Osteocyte (in vitro differentiated cells): ENCODE measurements at regions not wholly inside any gene's neighbourhood (a gene's known extent, or its start where the extent isn't known, plus 50 kb on each side); places are given as distances from the start of the nearest gene placed in this dataset.
"Not testable (repeated sequence)": the region's sequence is repeated elsewhere in the genome, so short reads cannot be mapped to it uniquely, and the experiment has no call there.

Experiments used
- DNase-seq: peaks from one replicate; pipeline ENCODE4 v3.0.0; 2021; ENCODE audit warnings: mixed read lengths; ENCODE audit not compliant: unreplicated experiment; ENCODE audit errors: extremely low spot score
- H3K27ac Mint-ChIP-seq: one replicate; pipeline ENCODE4 v1.8.0; 2021; ENCODE audit warnings: mild to moderate bottlenecking, mixed read lengths; ENCODE audit not compliant: unreplicated experiment
- H3K27me3 Mint-ChIP-seq: one replicate; pipeline ENCODE4 v1.8.0; 2021; ENCODE audit warnings: mixed read lengths; ENCODE audit not compliant: unreplicated experiment
- H3K36me3 Mint-ChIP-seq: one replicate; pipeline ENCODE4 v1.8.0; 2021; ENCODE audit warnings: mixed read lengths; ENCODE audit not compliant: unreplicated experiment
- H3K4me1 Mint-ChIP-seq: one replicate; pipeline ENCODE4 v1.8.0; 2021; ENCODE audit warnings: mixed read lengths; ENCODE audit not compliant: unreplicated experiment
- H3K4me3 Mint-ChIP-seq: one replicate; pipeline ENCODE4 v1.8.0; 2021; ENCODE audit warnings: mild to moderate bottlenecking, moderate library complexity, mixed read lengths; ENCODE audit not compliant: unreplicated experiment
- H3K9me3 Mint-ChIP-seq: one replicate; pipeline ENCODE4 v1.8.0; 2021; ENCODE audit warnings: mixed read lengths; ENCODE audit not compliant: unreplicated experiment
- CTCF ChIP-seq: fragments of 200-600 bp; sonication (generic); IDR thresholded peaks from 2 replicates; pipeline ENCODE4 v1.5.0; 2021; ENCODE audit warnings: antibody characterized with exemption, mild to moderate bottlenecking, moderate library complexity

DNA sequence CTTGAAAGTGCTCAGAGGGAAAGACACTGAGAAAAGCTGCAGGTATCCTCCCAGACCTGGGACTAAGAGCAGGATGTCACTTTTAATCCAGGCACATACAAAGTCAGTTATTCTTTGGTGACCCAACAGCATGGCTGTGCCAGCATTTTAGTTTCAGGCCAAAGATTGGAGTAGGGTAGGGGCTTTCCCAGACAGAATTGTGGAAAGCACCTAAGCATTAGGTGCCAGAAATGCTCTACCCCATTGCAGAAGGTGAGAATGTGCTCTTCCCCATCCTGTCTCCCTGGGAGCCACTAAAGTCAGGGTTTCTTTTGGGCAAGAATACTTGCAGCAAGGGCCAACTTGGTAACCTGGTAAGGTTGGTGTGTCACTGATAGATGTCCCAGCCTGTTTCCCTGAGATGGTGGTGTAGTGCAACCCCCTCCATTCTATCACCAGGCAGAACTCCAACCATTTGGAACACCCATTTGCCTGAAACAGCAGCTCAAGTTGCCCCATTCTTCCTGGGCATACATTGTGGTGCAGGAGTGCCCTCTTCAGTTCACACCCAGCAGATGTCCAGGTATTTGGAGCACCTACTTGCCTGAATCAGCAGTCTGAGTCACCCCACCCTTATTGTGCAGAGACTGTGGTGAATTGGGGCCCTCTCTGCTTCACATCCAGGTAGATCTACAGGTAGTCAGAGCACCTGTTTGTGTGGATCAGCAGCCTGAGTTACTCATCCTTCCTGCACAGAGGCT, 183.5 kb downstream of the ZC4H2 start:
- Mint-ChIP-seq H3K9me3 (peaks cover 56% of the 10 kb centered on the region), H3K4me3 (no peak overlapping the region), H3K36me3 (no peaks in the 10 kb centered on the region), H3K27ac (no peak overlapping the region), H3K27me3 (no peaks in the 10 kb centered on the region), H3K4me1 (no peaks in the 10 kb centered on the region)
- TF ChIP-seq CTCF: no peak
- DNase-seq: no peak

GRCh38 chrX:64782923-64783322, 193.3 kb downstream of the ZC4H2 start:
- TF ChIP-seq CTCF: no peak
- H3K36me3 Mint-ChIP-seq: no peaks in the 10 kb centered on the region
- no peak overlapping the region for H3K4me3 Mint-ChIP-seq
- peaks cover 43% of the 10 kb centered on the region for H3K9me3 Mint-ChIP-seq
- H3K27me3 Mint-ChIP-seq: no peaks in the 10 kb centered on the region
- no peak for DNase-seq
- no peaks in the 10 kb centered on the region for H3K4me1 Mint-ChIP-seq
- H3K27ac Mint-ChIP-seq: no peak overlapping the region

GRCh38 chrX:64758047-64758446, 218.2 kb downstream of the ZC4H2 start:
- no peaks in the 10 kb centered on the region for H3K4me1 Mint-ChIP-seq
- no peak overlapping the region for H3K4me3 Mint-ChIP-seq
- H3K9me3 Mint-ChIP-seq: peaks cover 48% of the 10 kb centered on the region
- H3K27ac Mint-ChIP-seq: no peak overlapping the region
- H3K36me3 Mint-ChIP-seq: no peaks in the 10 kb centered on the region
- TF ChIP-seq CTCF: no peak
- no peaks in the 10 kb centered on the region for H3K27me3 Mint-ChIP-seq
- DNase-seq: no peak

DNA sequence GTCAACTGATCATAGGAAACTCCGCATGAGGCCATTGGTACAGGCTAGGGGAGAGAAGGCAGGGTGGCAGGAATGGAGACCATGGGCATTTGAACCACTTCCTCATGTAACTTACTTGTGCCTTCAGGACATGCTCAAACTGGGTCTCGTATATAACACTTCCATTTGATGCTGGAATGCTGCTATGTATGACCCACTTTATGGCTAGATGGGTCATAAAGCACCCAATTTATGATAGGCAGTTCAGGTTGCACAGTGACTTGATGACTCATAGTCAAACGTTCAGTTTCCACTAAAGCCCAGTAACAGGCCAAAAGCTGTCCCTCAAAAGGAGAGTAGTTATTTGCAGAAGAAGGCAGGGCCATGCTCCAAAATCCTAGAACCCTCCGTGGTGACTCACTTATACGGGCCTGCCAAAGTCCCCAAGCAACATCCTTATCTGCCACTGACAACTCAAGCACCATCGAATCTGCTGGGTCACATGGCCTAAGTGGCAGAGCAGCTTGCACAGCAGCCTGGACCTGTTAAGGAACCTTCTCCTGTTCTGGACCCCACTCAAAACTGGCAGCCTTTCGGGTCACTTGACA, 236.4 kb downstream of the ZC4H2 start:
- H3K27ac Mint-ChIP-seq: no peak overlapping the region
- H3K9me3 Mint-ChIP-seq: peaks cover 53% of the 10 kb centered on the region
- no peak for DNase-seq
- H3K4me3 Mint-ChIP-seq: no peak overlapping the region
- no peaks in the 10 kb centered on the region for H3K4me1 Mint-ChIP-seq
- no peaks in the 10 kb centered on the region for H3K27me3 Mint-ChIP-seq
- TF ChIP-seq CTCF: no peak
- no peaks in the 10 kb centered on the region for H3K36me3 Mint-ChIP-seq

- Mint-ChIP-seq H3K9me3 (peaks cover 61% of the 10 kb centered on the region), H3K27me3 (no peaks in the 10 kb centered on the region), H3K36me3 (no peaks in the 10 kb centered on the region), H3K4me3 (no peak overlapping the region), H3K4me1 (no peaks in the 10 kb centered on the region), H3K27ac (no peak overlapping the region)
- TF ChIP-seq CTCF: no peak
- no peak for DNase-seq
These were observed 277.9 kb downstream of the ZC4H2 start for GRCh38 chrX:64698317-64698716.

DNA sequence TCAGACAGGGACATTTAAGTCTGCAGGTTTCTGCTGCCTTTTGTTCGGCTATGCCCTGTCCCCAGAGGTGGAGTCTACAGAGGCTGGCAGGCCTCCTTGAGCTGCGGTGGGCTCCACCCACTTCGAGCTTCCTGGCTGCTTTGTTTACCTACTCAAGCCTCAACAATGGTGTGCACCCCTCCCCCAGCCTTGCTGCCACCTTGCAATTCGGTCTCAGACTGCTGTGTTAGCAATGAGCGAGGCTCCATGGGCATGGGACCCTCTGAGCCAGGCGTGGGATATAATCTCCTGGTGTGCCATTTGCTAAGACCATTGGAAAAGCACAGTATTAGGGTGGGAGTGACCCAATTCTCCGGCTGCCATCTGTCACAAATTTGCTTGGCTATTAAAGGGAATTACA, 280.9 kb downstream of the ZC4H2 start:
- not testable (repeated sequence) for H3K27ac Mint-ChIP-seq, H3K4me3 Mint-ChIP-seq, H3K4me1 Mint-ChIP-seq, H3K36me3 Mint-ChIP-seq, DNase-seq, H3K27me3 Mint-ChIP-seq
- H3K9me3 Mint-ChIP-seq: peaks cover 44% of the 10 kb centered on the region
